Stomach (tissue), 8 donors: ENCODE measurements at regions not wholly inside any gene's neighbourhood (a gene's known extent, or its start where the extent isn't known, plus 50 kb on each side); places are given as distances from the start of the nearest gene placed in this dataset.

Source experiments
- DNase-seq, 2 donors: peaks; one replicate each; pipeline versions ENCODE4 v3.0.0 to v3.0.0-alpha.2; 2013 to 2019
- H3K27ac ChIP-seq, 5 donors: fragments of 200-600 bp in 4 of 5; sonication (generic) in 4 of 5; one replicate each; pipeline ENCODE4 v1.5.1; 2013 to 2019; ENCODE audit warnings: mild to moderate bottlenecking in 1 of 5, moderate library complexity in 1 of 5
- H3K27me3 ChIP-seq, 3 donors: fragments of 200-600 bp; sonication (generic); one replicate each; pipeline ENCODE4 v1.5.1; 2017 to 2019; ENCODE audit warnings: mixed run types in 1 of 3
- H3K36me3 ChIP-seq, 4 donors: fragments of 200-600 bp; sonication (generic); 1 replicate in 3 of 4; 2 replicates in 1 of 4; pipeline ENCODE4 v1.5.1; 2016 to 2019
- H3K4me1 ChIP-seq, 4 donors: fragments of 200-600 bp; sonication (generic); one replicate each; pipeline ENCODE4 v1.5.1; 2016 to 2019
- H3K4me3 ChIP-seq, 4 donors: fragments of 200-600 bp; sonication (generic) in 3 of 4; one replicate each; pipeline ENCODE4 v1.5.1; 2016 to 2019; ENCODE audit warnings: mild to moderate bottlenecking in 1 of 4
- H3K9me3 ChIP-seq, 4 donors: fragments of 200-600 bp; sonication (generic); one replicate each; pipeline ENCODE4 v1.5.1; 2016 to 2019
- EP300 ChIP-seq: sonication (generic); formaldehyde crosslinking; IDR thresholded peaks from one replicate; pipeline ENCODE4 v1.6.1; 2017; ENCODE audit warnings: antibody characterized with exemption
- POLR2A ChIP-seq, 4 donors: fragments of 450-650 bp; IDR thresholded peaks; one replicate each; pipeline ENCODE4 v1.6.1; 2016; ENCODE audit warnings: antibody characterized with exemption in 4 of 4, control low read depth in 2 of 4, mild to moderate bottlenecking in 1 of 4, moderate library complexity in 1 of 4
- POLR2AphosphoS5 ChIP-seq, 3 donors: sonication (generic); formaldehyde crosslinking; IDR thresholded peaks; one replicate each; pipeline ENCODE4 v1.6.1; 2016; ENCODE audit warnings: antibody characterized with exemption in 3 of 3
- WGBS, 5 donors: extraction: QIAGEN DNeasy Blood & Tissue Kit in 3 of 5; methylation state at CpG; one replicate each; pipeline versions ENCODE4 v1.1.5 to v1.1.7; 2013 to 2018; 5-methylcytosine and 5-hydroxymethylcytosine counted together
- intact Hi-C: fragments of 100-400 bp; cut with DNase I; formaldehyde crosslinking; loops from one replicate; pipeline ENCODE4 v1.15.1; 2023; ENCODE audit warnings: low total_unique reads
- TF ChIP-seq, protein P1 (sequence below), 7 experiments: fragments of 450-650 bp in 4 of 7; fragments of 200-600 bp in 3 of 7; sonication (generic) in 3 of 7; IDR thresholded peaks; one replicate each; pipeline ENCODE4 v1.5.1; 2016 to 2019; ENCODE audit warnings: antibody characterized with exemption in 7 of 7, control low read depth in 2 of 7, mild to moderate bottlenecking in 1 of 7
- donor health status: healthy with polysubstance abuse.
- donor health status: Bipolar disorder and iron deficiency.
- donor health status: healthy.

DNA sequence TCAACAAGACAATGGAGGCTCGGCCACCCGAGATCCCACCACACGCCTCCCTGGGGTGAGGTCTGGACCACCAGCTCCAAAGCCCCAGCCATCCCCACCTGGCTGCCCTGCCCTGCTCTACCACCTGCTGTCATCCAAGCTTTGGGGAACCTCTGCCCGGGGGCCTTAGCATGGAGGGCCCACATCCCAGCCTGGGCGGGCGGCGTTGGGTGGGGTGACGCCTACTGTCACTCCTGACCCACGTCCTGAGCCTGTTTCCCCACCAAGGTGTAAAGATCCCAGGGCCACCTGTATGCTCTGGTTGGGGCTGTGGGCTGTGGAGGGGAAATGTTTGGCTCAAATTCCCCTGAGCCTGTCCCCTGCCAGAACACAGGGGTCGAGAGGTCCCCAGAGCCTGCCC, 437.6 kb downstream of the EIPR1 start:
- no peak for DNase-seq
- WGBS, 5 donors, result 82 to 89% (median 86%) methylated on average over 5 to 10 of the region's 10 CpGs
- H3K9me3 ChIP-seq, result peaks cover 0 to 4% (median 2%) of the 10 kb centered on the region in 4 donors
- intact Hi-C loops, result no loop called here
- H3K4me3 ChIP-seq, result no peak overlapping the region
- TF ChIP-seq, protein P1, sequence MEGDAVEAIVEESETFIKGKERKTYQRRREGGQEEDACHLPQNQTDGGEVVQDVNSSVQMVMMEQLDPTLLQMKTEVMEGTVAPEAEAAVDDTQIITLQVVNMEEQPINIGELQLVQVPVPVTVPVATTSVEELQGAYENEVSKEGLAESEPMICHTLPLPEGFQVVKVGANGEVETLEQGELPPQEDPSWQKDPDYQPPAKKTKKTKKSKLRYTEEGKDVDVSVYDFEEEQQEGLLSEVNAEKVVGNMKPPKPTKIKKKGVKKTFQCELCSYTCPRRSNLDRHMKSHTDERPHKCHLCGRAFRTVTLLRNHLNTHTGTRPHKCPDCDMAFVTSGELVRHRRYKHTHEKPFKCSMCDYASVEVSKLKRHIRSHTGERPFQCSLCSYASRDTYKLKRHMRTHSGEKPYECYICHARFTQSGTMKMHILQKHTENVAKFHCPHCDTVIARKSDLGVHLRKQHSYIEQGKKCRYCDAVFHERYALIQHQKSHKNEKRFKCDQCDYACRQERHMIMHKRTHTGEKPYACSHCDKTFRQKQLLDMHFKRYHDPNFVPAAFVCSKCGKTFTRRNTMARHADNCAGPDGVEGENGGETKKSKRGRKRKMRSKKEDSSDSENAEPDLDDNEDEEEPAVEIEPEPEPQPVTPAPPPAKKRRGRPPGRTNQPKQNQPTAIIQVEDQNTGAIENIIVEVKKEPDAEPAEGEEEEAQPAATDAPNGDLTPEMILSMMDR (IDR thresholded peaks at IDR 0.05), result no peak
- no peak for TF ChIP-seq POLR2AphosphoS5 (IDR thresholded peaks at IDR 0.05)
- no peak for TF ChIP-seq POLR2A (IDR thresholded peaks at IDR 0.05)
- TF ChIP-seq EP300, result no peak
- H3K36me3 ChIP-seq, result no peaks in the 10 kb centered on the region
- no peaks in the 10 kb centered on the region for H3K4me1 ChIP-seq
- H3K27me3 ChIP-seq, result peaks cover 0 to 23% (median 5%) of the 10 kb centered on the region in 3 donors
- H3K27ac ChIP-seq, result no peak overlapping the region

DNA sequence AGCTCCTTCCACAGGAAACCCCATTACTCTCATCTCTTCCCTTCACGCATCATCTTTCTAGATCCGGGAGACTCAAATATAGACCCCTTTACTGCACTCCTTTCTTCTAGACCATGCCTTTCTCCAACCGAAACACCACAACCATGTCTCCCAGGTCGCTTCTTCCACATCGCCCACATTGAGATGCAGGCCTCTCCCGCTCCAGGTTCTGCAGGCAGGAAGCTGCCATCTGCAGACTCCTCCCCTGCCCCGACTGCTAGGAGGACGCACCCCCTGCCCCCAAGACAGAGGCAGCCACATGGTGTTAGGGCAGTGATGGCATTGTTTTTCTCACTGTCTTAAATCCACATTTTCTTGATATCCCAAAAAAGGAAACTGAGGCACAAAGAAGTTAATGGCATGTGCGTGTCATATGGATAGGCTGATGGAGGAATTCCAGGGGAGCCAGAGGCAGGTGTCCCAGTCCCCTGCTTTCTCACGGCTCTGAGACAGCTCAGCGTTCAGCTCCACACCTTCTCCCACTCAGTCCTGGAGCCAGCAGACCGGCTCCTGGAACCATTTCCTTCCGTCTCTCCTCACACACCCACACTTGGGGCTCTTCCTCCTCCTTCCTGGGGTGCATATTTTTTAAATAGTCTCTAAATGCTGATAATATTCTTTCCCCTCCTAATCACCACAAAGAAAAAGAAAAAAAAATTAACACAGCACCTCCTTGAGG, 438.4 kb downstream of the EIPR1 start:
- no peak for TF ChIP-seq POLR2AphosphoS5 (IDR thresholded peaks at IDR 0.05)
- no peak for DNase-seq
- no peaks in the 10 kb centered on the region for H3K4me1 ChIP-seq
- intact Hi-C loops, result no loop called here
- WGBS, 5 donors, result 87 to 91% (median 89%) methylated on average over 12 to 13 of the region's 13 CpGs
- no peak overlapping the region for H3K4me3 ChIP-seq
- H3K36me3 ChIP-seq, result no peaks in the 10 kb centered on the region
- H3K27me3 ChIP-seq, result peaks cover 0 to 23% (median 5%) of the 10 kb centered on the region in 3 donors
- no peaks in the 10 kb centered on the region for H3K9me3 ChIP-seq
- no peak overlapping the region for H3K27ac ChIP-seq

DNA sequence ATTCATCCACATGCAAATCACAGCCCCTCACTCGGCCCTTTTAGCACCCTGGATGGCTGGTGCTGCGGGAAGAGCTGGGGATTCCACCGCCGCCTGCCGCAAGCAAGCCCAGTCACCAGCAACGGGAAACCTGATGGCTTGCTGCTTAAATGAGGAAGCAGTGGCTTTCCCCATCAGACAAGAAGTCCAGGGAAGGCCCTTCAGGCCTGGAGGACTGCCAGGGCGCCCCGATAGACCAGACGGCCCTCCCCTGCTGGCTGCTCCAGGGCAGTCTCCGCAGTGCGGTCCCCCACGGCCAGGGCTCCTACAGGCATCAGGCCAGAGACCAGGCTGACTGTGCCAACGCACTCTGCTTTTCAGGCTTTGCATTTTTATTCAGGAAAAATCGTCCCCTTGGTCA, 439.1 kb downstream of the EIPR1 start:
- WGBS, 5 donors, result 76 to 84% (median 77%) methylated on average over 12 to 14 of the region's 14 CpGs
- no peaks in the 10 kb centered on the region for H3K4me1 ChIP-seq
- no peak for DNase-seq

DNA sequence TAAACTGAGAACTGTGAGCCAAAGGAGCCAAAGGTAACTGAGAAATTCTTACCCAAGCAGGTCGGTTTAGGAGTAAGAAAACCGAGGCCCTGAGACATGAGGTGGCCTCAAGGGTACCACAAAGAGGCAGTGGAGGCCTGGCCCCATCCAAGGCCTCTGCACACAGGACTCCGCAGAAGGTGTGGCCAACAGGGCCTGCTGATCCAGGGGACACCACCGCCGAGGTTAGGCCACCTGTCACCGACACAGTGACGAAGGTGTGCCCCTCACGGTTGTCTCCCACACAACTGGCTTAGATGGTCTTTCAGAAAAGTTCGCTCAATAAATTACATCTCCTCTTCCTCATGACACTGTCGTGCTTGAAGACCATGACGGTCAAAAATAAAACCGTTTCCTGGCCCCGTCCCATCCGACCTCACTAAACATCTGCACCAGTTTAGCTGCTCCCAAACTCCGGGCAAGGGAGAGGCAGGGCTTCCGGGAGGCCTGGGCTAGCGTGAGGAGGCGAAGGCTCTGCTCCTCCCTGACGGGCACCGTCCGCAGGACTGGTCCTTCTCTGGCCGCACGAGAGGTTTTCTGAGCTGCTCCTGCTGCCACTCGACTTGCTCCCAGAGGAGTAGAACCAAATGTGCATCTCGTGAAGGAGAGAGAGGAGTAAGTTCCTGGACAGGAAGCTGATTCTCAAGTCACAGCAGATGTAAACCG, 442.0 kb downstream of the EIPR1 start:
- DNase-seq, result no peak
- Histone ChIP-seq H3K4me1 (no peaks in the 10 kb centered on the region), H3K27ac (no peak overlapping the region), H3K36me3 (no peaks in the 10 kb centered on the region), H3K27me3 (peaks cover 0 to 23% (median 0%) of the 10 kb centered on the region in 3 donors), H3K4me3 (no peak overlapping the region), H3K9me3 (peaks cover 0 to under 1% (median under 1%) of the 10 kb centered on the region in 4 donors)
- WGBS, 5 donors, result 83 to 89% (median 87%) methylated on average over 24 to 26 of the region's 26 CpGs
- no peak for TF ChIP-seq POLR2A (IDR thresholded peaks at IDR 0.05)
- no peak for TF ChIP-seq EP300
- TF ChIP-seq, protein P1 (IDR thresholded peaks at IDR 0.05), result no peak
- no peak for TF ChIP-seq POLR2AphosphoS5 (IDR thresholded peaks at IDR 0.05)
- intact Hi-C loops, result no loop called here

More for the DNA sequence above, 439.1 kb downstream of the EIPR1 start:
- no peaks in the 10 kb centered on the region for H3K36me3 ChIP-seq
- H3K4me3 ChIP-seq, result no peak overlapping the region
- peaks cover 0 to 23% (median 5%) of the 10 kb centered on the region in 3 donors for H3K27me3 ChIP-seq
- no peak overlapping the region for H3K27ac ChIP-seq
- no peaks in the 10 kb centered on the region for H3K9me3 ChIP-seq
- intact Hi-C loops, result no loop called here
- TF ChIP-seq, protein P1 (IDR thresholded peaks at IDR 0.05), result no peak
- TF ChIP-seq POLR2AphosphoS5 (IDR thresholded peaks at IDR 0.05), result no peak
- TF ChIP-seq POLR2A (IDR thresholded peaks at IDR 0.05), result no peak
- no peak for TF ChIP-seq EP300
